OCI-LY7 (cell line): ENCODE measurements at regions not wholly inside any gene's neighbourhood (a gene's known extent, or its start where the extent isn't known, plus 50 kb on each side); places are given as distances from the start of the nearest gene placed in this dataset.

ENCODE experiments used
- EZH2phosphoT487 ChIP-seq: fragments of 200-600 bp; sonication (generic); IDR thresholded peaks from 2 replicates; pipeline ENCODE4 v1.6.1; 2018; ENCODE audit warnings: low read depth, borderline replicate concordance, mild to moderate bottlenecking, mixed run types, antibody characterized with exemption, low read length, moderate library complexity, mixed read lengths
- TF ChIP-seq, protein P1 (sequence below): fragments of 200-600 bp; sonication (generic); conservative IDR thresholded peaks from 2 replicates; pipeline ENCODE4 v1.5.1; 2014; ENCODE audit warnings: mild to moderate bottlenecking, antibody characterized with exemption, low read length, moderate library complexity, mixed read lengths

DNA sequence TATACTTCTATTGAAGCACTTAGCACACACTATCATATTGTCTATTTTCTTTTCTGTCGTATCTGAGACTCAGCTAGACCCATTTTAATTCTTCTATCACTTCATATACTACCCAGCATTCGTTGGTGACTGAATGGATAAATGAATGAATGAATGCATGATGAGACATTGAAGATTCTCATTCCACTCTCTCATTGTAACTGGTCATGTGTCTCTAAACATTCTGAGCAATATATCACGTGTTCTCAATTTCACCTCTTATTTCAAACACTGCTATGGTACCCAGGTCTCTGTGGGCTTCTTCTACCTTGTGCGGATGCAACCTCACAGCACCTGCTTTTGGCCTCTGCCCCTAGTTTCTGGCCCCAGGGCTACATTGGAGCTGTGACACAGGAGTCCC is 65.2 kb upstream of the USPL1 start:
- TF ChIP-seq, protein P1, sequence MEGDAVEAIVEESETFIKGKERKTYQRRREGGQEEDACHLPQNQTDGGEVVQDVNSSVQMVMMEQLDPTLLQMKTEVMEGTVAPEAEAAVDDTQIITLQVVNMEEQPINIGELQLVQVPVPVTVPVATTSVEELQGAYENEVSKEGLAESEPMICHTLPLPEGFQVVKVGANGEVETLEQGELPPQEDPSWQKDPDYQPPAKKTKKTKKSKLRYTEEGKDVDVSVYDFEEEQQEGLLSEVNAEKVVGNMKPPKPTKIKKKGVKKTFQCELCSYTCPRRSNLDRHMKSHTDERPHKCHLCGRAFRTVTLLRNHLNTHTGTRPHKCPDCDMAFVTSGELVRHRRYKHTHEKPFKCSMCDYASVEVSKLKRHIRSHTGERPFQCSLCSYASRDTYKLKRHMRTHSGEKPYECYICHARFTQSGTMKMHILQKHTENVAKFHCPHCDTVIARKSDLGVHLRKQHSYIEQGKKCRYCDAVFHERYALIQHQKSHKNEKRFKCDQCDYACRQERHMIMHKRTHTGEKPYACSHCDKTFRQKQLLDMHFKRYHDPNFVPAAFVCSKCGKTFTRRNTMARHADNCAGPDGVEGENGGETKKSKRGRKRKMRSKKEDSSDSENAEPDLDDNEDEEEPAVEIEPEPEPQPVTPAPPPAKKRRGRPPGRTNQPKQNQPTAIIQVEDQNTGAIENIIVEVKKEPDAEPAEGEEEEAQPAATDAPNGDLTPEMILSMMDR: no peak
- TF ChIP-seq EZH2phosphoT487: no peak
